ENCODE measurements at regions not wholly inside any gene's neighbourhood (a gene's known extent, or its start where the extent isn't known, plus 50 kb on each side); places are given as distances from the start of the nearest gene placed in this dataset.

DNA sequence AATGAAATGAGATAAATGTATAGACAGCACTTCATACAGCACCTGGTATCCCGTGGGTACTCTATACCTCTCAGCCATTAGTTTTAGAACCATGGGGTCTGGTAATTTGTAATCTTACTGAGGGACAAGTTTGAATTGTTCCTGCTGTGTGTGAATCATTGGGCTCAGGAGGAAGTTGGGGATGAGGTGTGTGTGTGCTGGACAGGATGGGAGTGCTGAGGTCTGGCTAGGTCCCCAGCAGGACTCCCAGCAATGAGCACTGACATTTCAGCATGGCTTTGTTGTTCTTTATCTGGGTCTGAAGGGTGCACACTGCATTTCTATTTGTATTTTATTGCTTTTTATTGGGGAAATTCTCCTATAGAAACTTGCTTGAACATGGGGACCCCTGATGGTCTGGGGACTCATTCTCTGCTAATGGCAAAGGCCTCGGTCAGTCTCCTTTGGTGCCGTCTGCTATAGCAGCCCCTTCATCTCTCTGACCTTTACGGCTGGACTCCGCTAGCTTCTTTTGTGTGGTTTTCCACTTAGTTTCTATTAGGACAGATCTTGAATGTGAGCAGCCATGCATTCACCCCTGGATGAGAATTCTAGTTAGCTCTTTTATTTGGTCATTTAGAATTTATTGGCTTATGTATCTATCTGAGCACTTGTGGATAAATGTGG, 98.1 kb downstream of the SREK1 start:
- TF ChIP-seq, protein P1, sequence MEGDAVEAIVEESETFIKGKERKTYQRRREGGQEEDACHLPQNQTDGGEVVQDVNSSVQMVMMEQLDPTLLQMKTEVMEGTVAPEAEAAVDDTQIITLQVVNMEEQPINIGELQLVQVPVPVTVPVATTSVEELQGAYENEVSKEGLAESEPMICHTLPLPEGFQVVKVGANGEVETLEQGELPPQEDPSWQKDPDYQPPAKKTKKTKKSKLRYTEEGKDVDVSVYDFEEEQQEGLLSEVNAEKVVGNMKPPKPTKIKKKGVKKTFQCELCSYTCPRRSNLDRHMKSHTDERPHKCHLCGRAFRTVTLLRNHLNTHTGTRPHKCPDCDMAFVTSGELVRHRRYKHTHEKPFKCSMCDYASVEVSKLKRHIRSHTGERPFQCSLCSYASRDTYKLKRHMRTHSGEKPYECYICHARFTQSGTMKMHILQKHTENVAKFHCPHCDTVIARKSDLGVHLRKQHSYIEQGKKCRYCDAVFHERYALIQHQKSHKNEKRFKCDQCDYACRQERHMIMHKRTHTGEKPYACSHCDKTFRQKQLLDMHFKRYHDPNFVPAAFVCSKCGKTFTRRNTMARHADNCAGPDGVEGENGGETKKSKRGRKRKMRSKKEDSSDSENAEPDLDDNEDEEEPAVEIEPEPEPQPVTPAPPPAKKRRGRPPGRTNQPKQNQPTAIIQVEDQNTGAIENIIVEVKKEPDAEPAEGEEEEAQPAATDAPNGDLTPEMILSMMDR (conservative IDR thresholded peaks at IDR 0.05; ENCODE audit: low read length), result no peak
- no peak for TF ChIP-seq EZH2phosphoT487 (IDR thresholded peaks at IDR 0.05; ENCODE audit: borderline replicate concordance)
